NCI-H1436 treated with DMSO at 0.1 percent for 48 hours (cell line): ENCODE measurements at regions not wholly inside any gene's neighbourhood (a gene's known extent, or its start where the extent isn't known, plus 50 kb on each side); places are given as distances from the start of the nearest gene placed in this dataset.
"Not testable (repeated sequence)": the region's sequence is repeated elsewhere in the genome, so short reads cannot be mapped to it uniquely, and the experiment has no call there.

Experiments
- DNase-seq: peaks from one replicate; lab custom pipeline; 2025; lab: John Stamatoyannopoulos, UW

DNA sequence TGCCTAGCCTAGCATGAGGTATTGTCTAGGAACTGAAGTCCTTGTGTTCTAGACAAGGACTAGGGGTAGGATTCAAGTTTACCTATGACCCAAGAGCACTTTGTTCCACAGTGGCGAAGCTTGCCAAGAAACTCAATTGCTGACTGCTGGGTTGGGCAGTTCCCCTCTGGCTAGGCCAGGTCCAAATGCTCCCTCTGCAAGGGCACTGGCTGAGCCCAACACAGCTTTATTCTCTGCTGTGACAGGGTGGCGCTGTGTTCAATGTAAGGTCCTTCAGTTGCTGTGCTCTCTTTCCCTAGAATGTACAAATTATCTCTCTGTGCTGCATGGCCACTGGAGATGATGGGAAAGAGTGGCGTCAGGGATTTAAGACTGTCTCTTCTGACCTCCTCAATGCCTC, 950.8 kb downstream of the HACE1 start:
- DNase-seq: no peak

- no peak for DNase-seq
Measured at GRCh38 chr6:103895136-103895535, 964.6 kb downstream of the HACE1 start.

- DNase-seq: no peak
Measured at GRCh38 chr6:103893141-103893581, 966.6 kb downstream of the HACE1 start.

DNA sequence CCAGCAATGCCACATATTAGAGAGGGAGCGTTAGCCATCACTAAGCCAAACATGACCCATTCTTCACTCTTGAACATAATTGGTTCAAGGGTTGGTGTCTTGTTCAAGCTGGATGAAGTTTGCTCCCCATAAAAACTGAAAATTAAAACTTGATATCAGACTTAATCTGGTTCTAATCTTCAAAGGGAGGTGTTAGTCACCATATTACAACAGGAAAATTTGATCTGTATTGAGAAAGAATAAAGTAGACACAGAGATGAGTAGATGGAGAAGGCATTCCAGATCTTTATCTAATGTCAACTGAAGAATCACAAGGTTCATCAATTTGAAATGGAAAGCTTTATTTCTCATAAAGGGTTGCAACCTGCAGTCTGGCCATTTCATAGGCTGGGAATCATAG, 972.8 kb downstream of the HACE1 start:
- DNase-seq: no peak

DNA sequence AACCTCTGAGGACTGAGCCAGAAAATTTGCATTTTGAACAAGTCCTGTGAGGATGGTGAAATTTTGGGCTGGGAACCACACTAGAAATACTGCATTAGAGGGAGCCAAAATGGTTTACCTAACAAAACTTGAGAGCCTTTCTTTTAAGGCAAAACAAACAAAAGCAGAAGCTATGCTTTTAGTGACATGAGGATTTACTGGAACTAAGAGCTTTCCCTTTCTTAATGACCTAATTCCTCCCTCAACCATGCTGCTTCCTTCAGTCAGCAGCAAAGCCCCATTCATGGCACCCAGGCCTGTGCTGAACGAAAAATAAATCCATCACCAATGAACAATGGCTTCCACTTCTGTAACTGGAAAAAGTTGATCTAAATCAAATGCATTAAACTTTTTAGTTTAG, 974.3 kb downstream of the HACE1 start:
- DNase-seq: no peak

DNA sequence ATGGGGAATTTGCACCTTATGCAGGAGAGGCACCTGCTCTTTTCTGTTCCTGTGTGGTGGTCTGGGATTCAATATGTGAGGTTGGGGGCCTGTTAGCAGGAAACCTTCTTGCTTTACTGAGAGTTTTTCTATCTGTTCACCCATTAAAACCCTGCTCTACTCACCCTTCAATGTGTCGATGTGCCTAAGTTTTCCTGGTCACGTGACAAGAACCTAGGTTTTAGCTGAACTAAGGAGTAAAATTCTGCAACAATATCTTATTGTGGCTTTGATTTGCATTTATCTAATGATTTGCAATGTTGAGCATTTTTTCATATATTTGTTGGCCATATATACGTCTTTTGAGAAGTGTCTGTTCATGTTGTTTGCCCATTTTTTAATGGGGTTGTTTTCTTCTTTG, 979.9 kb downstream of the HACE1 start:
- DNase-seq: no peak

DNA sequence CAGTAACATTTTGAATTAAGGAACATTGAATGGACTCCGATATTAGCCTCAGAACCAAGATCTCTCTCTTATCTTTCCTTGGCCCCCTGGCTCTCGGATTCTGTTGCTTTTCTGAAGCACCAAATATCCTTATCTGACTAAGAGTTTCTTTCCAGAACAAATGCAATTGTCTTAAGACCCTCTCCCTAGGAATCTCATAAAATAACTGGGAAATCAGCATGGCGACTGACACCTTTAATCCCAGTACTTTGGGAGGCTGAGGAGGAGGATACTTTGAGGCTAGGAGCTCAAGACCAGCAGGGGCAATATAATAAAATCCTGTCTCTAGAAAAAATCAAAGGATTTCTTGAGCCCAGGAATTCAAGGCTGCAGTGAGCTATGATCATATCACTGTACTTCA, 984.5 kb downstream of the HACE1 start:
- DNase-seq: no peak

DNA sequence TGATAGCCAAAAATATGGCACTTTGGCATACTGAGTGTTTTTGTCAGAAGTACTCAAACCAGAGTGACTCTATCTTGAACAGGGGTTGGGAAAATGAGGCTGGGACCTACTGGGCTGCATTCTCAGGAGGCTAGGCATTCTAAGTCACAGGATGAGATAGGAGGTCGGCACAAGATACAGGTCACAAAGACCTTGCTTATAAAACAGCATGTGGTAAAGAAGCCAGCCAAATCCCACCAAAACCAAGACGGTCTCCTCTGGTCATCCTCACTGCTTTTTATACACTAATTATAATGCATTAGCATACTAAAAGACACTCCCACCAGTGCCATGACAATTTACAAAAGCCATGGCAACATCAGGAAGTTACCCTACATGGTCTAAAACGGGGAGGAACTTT, 985.1 kb downstream of the HACE1 start:
- no peak for DNase-seq

DNA sequence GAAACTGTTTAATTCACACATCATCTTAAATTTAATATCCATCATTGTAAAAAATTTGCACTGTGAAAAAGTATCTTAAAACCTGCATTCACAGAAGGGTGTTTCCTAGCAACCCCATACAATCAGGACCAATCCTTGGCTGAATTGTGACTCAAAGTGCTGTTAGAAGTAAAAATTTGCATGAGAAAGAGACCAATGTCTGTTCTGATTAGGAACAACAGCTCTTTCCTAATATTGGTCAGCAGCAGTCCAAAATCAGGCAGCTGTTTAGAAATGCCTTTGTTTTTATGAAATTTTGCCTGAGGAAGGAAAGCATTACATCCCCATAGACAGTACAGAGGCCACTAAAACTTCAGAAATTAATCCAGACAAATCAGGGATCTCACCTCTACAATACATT, 987.0 kb downstream of the HACE1 start:
- DNase-seq: no peak

DNA sequence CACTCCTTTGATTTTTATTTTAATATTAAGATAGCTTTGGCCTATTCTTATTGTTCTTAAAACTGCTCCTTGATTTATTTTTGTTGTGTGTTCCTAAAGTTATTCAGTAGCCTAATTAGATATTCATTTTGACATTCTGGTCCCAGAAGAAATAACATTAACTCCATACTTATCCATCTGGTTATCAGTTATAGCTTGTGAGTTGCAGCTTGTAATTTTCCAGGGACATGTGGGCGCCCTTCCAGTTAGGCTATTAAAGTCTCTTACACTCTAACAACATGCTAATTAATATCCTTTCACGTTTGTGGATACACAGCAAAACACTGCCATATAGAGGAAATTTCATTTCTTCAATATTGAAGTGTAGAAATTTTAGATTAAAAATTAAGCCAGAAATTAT, 987.5 kb downstream of the HACE1 start:
- no peak for DNase-seq

DNA sequence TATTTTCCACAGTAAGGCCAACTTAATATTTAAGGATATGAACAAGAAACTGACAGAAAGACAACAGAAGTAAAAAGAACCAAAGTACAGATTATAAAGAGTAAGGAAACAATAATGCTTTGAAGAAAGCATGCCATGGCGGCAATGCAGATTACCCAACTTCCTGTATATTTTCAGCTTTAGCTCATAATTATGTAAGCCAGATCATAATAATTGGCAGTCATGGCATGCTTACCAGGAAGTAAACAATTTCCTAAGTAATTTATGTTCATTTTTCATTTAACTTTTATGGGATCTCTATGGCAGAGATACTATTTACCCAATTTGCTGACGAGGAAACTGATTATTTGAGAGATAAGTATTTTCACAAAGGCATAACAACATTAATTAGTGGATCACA, 988.7 kb downstream of the HACE1 start:
- no peak for DNase-seq

GRCh38 chr6:103862297-103862696, 997.4 kb downstream of the HACE1 start:
- DNase-seq: no peak

GRCh38 chr6:103858003-103858402, 1001.7 kb downstream of the HACE1 start:
- no peak for DNase-seq

- DNase-seq: no peak
Measured at GRCh38 chr6:103855750-103856149, 1004.0 kb downstream of the HACE1 start.

DNA sequence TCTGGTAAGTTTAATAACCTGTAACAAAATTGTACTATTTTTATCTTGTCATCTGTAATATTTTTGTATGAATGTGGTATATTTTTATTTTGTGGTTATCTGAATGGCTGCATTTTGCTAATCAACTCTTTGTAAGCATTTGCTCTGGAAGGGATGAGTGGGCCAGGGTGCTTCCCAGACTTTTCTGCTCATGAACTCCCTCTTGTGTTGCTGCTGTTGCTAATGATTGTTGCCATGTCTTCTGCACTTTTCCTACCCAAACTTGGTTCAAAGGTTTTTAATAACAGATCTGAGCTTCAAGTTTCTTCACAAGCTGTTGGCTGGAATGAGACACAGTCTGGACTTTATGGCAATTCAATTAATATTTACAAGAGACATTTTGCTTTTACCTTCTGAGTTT, 1005.7 kb downstream of the HACE1 start:
- DNase-seq: no peak

GRCh38 chr6:103838457-103838856, 1021.3 kb downstream of the HACE1 start:
- DNase-seq: no peak

DNA sequence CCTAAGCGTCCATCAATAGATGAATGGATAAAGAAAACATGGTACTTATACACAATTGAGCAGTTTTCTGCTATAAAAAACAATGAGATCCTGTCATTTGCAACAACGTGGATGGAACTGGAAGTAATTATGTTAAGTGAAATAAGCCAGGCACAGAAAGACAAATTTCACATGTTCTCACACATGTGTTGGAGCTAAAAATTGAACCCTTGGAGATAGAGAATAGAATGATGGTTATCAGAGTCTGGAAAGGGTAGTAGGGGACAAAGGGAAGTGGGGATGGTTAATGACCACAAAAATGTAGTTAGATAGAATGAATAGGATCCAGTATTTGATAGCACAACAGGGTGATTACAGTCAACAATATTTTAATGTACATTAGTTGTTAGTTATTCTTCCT, 1033.5 kb downstream of the HACE1 start:
- DNase-seq: no peak

- DNase-seq: no peak
Measured at GRCh38 chr6:103820148-103820547, 1039.6 kb downstream of the HACE1 start.

- DNase-seq: no peak
Measured at GRCh38 chr6:103819509-103819908, 1040.2 kb downstream of the HACE1 start.

- DNase-seq: no peak
Measured at GRCh38 chr6:103812970-103813369, 1046.7 kb downstream of the HACE1 start.

- not testable (repeated sequence) for DNase-seq
Measured at GRCh38 chr6:103801901-103802479, 1057.7 kb downstream of the HACE1 start.

GRCh38 chr6:103799971-103800670, 1059.6 kb downstream of the HACE1 start:
- DNase-seq: no peak

DNA sequence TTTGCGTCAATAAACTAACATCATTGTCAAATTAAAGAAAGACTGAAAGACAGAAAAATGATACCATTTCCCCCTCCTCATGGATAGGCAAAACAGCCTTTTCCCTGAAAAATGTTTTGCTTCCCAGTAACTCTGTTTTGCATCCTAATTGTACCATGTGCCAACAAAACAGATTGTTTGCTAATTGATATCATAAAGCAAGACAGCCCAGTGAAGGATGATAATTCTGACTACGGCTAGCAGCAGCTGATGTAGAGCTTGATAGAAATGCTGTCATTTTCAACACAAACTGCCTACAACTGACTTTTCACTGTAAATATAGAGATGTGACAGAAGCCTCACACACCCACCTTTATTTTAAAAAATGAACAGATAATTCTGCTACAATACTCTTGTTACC, 1061.6 kb downstream of the HACE1 start:
- no peak for DNase-seq

GRCh38 chr6:103797738-103798137, 1062.0 kb downstream of the HACE1 start:
- DNase-seq: no peak
